Large intestine (tissue), 3 donors: ENCODE measurements at regions not wholly inside any gene's neighbourhood (a gene's known extent, or its start where the extent isn't known, plus 50 kb on each side); places are given as distances from the start of the nearest gene placed in this dataset.

Experiments used
- DNase-seq, 2 donors: peaks; one replicate each; pipeline versions ENCODE4 v3.0.0 to v3.0.0-alpha.2; 2013
- H3K27ac ChIP-seq: one replicate; pipeline ENCODE4 v1.5.1; 2013; ENCODE audit warnings: low read length
- H3K27me3 ChIP-seq: 2 replicates; pipeline ENCODE4 v1.6.1; 2013; ENCODE audit warnings: low read length; ENCODE audit not compliant: control insufficient read depth, insufficient read depth
- H3K36me3 ChIP-seq: 2 replicates; pipeline ENCODE4 v1.6.1; 2013; ENCODE audit warnings: low read length; ENCODE audit not compliant: control insufficient read depth, insufficient read depth
- H3K4me1 ChIP-seq: one replicate; pipeline ENCODE4 v1.6.1; 2013; ENCODE audit warnings: low read length; ENCODE audit not compliant: control insufficient read depth, insufficient read depth
- H3K4me3 ChIP-seq: one replicate; pipeline ENCODE4 v1.5.1; 2013; ENCODE audit warnings: low read length
- H3K9me3 ChIP-seq: one replicate; pipeline ENCODE4 v1.6.1; 2013; ENCODE audit warnings: mild to moderate bottlenecking, low read depth, low read length, moderate library complexity; ENCODE audit not compliant: control insufficient read depth
- whole genome bisulfite sequencing: methylation state at CpG from one replicate; pipeline ENCODE4 v1.1.5; 2013; ENCODE audit warnings: low lambda C conversion rate; ENCODE audit not compliant: insufficient coverage; 5-methylcytosine and 5-hydroxymethylcytosine counted together

DNA sequence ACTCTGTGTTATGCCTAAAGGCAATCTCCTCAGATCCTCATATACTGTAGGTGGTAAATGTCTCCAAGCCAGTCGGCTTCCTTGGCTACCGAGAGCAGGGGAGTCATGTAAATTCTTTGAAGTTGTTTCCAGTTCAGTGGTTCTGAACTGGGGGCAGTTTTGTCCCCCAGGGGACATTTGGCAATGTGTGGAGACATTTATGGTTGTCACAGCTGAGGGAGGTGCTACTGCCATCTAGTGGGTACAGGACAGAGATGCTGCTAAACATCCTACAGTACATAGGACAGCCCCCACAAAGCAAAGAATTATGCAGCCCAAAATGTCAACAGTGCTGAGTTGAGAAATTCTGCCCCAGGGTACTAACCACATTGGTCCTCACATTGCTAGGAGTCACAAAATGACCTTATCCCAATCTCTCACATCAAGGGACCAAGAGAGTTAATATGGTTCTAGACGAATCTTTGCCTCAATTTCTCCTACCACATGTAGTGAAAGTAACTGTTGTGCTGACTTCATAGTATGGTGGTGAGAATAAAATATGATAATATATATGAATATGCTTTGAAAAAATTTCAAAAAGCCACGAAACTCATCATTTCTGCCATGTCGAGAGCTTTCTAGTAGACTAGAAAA is 104.4 kb upstream of the ARHGAP24 start:
- no CpG with 5 or more reads among the region's 5 CpGs for WGBS
- Histone ChIP-seq H3K4me3 (no peak overlapping the region), H3K27ac (no peak overlapping the region), H3K36me3 (no peaks in the 10 kb centered on the region), H3K27me3 (no peaks in the 10 kb centered on the region), H3K4me1 (no peaks in the 10 kb centered on the region), H3K9me3 (no peaks in the 10 kb centered on the region)
- peak in 1 of 2 donors; percentile 4 for DNase-seq

DNA sequence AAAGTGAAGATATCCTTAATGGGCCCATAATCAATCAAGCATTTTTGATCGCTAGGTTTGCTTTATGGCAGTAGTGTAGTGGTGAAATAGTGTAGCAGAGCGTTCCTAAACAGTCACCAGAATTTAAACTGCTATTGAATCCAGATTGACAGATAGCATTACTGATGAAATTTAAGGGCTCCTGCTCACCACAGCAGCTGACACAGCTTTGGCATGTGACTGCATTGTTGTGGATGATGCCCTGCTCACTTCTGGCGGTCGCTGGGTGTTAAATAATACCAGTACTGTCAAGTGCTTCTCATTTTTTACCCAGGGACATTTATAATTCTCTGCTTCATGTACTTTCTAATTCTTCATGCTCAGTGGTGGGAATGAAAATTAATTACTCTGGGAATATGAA is 102.0 kb upstream of the ARHGAP24 start:
- no peaks in the 10 kb centered on the region for H3K9me3 ChIP-seq
- no peak for DNase-seq
- H3K27me3 ChIP-seq = no peaks in the 10 kb centered on the region
- H3K27ac ChIP-seq = no peak overlapping the region
- no peak overlapping the region for H3K4me3 ChIP-seq
- no peaks in the 10 kb centered on the region for H3K4me1 ChIP-seq
- no peaks in the 10 kb centered on the region for H3K36me3 ChIP-seq
- no CpG with 5 or more reads among the region's 4 CpGs for WGBS

DNA sequence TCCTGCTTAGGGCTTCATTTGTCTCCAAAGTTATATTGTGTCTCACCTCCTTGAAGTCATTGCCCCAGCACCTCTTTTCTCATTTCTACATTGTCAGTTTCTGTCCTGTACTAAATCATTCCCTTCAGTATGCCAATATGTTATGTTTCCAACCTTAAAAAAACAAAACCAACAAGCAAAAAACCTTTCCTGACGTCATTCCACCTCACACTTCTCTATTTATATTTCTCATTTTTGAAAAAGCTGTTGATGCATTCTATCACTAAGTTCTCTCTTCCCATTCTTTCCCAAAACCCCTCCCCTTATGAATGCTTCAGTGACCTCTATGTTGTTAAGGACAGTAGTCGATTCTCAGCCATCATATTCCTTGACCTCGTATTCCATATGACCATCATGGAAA is 98.7 kb upstream of the ARHGAP24 start:
- Histone ChIP-seq H3K27me3 (no peaks in the 10 kb centered on the region), H3K27ac (no peak overlapping the region), H3K36me3 (no peaks in the 10 kb centered on the region), H3K4me3 (no peak overlapping the region), H3K9me3 (no peaks in the 10 kb centered on the region), H3K4me1 (no peaks in the 10 kb centered on the region)
- 17% methylated on average over 1 of the region's 3 CpGs for WGBS
- no peak for DNase-seq

DNA sequence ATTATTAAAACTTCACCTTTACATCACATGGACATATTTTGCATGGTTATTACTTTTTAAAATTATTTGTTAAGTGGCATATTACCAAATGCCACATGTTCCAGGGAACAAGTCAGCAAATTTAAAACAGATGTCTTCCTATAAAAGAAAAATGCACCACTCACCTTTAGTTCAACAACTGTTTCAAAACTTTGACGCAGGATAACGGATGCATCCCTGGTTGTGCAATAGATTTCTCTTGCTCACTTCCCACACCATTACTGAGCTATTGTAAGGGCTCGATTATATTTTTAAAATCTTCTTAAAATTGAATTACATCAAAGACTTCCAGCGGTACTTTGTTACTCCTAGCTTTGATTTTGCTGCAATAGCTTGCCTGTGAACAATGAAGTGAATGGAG is 93.0 kb upstream of the ARHGAP24 start:
- Histone ChIP-seq H3K27ac (no peak overlapping the region), H3K4me1 (no peaks in the 10 kb centered on the region), H3K9me3 (no peaks in the 10 kb centered on the region), H3K4me3 (no peak overlapping the region), H3K27me3 (no peaks in the 10 kb centered on the region), H3K36me3 (no peaks in the 10 kb centered on the region)
- no peak for DNase-seq
- 92% methylated on average over 2 of the region's 4 CpGs for WGBS

DNA sequence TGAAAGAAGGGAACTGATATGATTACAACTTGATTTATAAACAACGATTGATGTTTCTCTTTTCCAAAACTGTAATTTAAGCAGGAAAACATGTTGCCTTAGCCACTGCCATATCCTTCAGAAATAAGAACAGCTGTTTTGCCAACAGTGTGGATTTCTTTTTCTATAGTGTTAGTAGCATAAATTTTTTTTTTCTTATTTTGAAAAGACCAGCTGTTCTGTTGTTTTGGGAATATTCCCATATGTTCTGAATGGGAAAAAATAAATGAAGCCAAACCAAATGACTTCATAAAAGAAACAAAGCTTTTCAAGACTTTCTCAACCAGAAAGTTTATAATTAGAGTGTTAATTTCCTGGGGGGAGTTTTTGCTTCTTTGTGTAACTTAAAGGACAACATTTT is 83.9 kb upstream of the ARHGAP24 start:
- no peaks in the 10 kb centered on the region for H3K27me3 ChIP-seq
- no peak overlapping the region for H3K4me3 ChIP-seq
- H3K4me1 ChIP-seq = no peaks in the 10 kb centered on the region
- no peak for DNase-seq
- no peak overlapping the region for H3K27ac ChIP-seq
- H3K36me3 ChIP-seq = no peaks in the 10 kb centered on the region
- 80% methylated on average over 1 of the region's 1 CpG for WGBS
- no peaks in the 10 kb centered on the region for H3K9me3 ChIP-seq

DNA sequence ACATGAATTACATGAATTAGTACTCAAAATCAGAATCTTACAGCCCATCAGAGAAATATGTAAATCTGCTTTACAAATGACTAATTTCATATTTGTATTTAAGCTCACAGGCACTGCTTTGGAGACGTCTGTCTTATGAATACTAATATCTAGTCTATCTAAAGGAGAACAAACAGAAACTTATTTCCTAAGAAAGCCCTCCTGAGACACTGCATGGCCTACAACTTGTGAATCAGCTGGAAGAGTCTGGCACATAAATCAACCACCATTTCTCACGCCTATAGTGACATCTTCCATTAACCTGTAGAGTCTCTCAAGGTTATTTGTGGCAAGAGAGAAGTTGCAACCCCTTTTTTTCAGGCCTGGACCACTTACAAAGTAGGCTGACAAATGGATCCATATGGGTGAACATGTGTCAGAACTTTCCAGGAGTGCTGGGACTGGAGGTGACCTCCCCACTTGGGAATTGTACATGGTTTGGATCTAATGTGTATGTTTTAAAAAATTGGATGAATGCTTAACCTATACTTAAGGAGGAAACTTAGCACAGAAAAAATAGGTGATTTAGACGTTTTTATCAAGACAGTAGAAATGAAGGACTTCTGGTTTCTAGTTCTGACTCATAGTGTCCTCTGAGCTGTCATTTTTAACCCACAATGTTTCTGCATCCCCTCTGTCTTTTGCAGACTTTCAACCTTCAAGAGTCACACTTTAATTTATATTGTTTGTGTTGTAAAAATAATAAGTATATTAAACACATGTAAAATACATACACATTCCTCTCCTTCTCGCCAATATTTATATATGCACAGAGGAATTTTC is 83.2 kb upstream of the ARHGAP24 start:
- Histone ChIP-seq H3K27ac (no peak overlapping the region), H3K36me3 (no peaks in the 10 kb centered on the region), H3K9me3 (no peaks in the 10 kb centered on the region), H3K27me3 (no peaks in the 10 kb centered on the region), H3K4me3 (no peak overlapping the region), H3K4me1 (no peaks in the 10 kb centered on the region)
- DNase-seq = no peak
- 100% methylated on average over 1 of the region's 4 CpGs for WGBS

DNA sequence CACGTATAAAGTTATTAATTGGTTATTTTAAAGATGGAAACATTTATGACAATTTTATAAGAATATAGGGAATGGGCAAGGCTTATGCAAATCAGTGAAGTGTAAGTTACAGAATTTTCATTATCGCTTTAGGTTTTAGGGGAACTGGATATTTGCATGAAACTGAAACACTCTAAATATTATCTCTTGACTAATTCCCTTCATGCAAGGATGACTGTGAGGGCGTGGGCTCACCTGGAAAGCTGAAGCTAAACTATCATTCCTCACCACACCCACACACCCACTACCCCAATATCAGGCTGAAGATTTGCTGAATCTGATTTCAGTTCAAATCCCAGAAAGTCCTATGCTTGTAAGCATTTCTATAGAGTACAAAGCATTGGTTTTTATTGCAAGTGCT is 81.7 kb upstream of the ARHGAP24 start:
- DNase-seq = no peak
- H3K4me3 ChIP-seq = no peak overlapping the region
- H3K27ac ChIP-seq = no peak overlapping the region
- no peaks in the 10 kb centered on the region for H3K36me3 ChIP-seq
- no peaks in the 10 kb centered on the region for H3K9me3 ChIP-seq
- H3K4me1 ChIP-seq = no peaks in the 10 kb centered on the region
- no peaks in the 10 kb centered on the region for H3K27me3 ChIP-seq
- WGBS = 86% methylated on average over 1 of the region's 3 CpGs

DNA sequence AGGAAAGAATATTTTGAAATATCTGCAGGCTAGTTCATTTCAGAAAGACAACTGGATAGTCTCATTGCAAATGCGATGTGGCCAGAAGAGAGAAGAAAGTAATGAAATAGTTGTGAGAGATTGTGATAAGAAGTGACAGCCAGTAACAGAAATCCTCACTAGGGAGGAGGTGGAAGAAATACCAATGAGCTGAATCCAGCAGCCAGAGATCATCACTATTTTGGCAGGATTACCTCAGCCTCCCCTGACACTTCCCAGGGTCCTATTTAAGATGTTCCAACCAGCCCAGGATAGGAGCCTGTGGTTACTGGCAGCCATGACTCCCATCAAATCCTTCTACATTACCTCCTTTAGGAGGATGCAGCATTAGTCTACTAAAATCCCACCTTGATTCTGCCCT is 76.7 kb upstream of the ARHGAP24 start:
- H3K4me3 ChIP-seq = no peak overlapping the region
- no peaks in the 10 kb centered on the region for H3K27me3 ChIP-seq
- no peaks in the 10 kb centered on the region for H3K9me3 ChIP-seq
- 67% methylated on average over 1 of the region's 1 CpG for WGBS
- DNase-seq = no peak
- no peaks in the 10 kb centered on the region for H3K36me3 ChIP-seq
- H3K4me1 ChIP-seq = no peaks in the 10 kb centered on the region
- H3K27ac ChIP-seq = no peak overlapping the region

DNA sequence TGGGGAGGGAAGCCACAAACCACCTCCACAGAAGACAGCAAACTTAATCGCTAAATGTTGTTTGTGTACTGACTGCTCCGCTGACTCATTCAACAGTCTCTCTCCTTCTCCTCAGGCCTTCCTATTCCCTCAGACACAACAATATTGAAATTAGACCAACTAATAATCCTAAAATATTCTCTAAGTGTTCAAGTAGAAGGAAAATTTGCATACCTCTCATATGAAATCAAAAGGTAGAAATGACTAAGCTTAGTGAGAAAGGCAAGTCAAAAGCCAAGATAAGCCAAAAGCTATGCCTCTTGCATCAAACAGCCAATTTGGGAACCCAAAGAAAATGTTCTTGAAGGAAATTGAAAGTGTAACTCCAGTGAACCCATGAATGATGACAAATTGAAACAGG is 75.7 kb upstream of the ARHGAP24 start:
- Histone ChIP-seq H3K36me3 (no peaks in the 10 kb centered on the region), H3K9me3 (no peaks in the 10 kb centered on the region), H3K27me3 (no peaks in the 10 kb centered on the region), H3K4me3 (no peak overlapping the region), H3K27ac (no peak overlapping the region), H3K4me1 (no peaks in the 10 kb centered on the region)
- no peak for DNase-seq
- WGBS = no CpG with 5 or more reads among the region's 2 CpGs

DNA sequence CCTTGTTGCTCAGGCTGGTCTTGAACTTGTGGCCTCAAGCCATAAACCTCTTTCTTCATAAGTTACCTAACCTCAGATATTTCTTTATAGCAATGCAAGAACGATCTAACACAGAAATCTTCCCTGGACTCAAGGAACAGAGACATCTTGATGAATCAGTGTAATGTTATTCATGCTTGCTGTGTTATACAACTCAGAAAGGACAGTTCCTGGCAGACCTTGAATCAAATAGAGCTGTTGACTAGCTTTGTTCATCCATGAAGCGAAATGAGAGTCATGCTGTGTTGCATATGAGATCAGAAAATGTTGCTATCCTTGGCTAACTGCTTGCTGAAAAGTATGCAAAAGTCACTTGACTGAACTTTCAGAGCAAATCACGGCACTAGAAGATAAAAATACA is 72.6 kb upstream of the ARHGAP24 start:
- no peak overlapping the region for H3K27ac ChIP-seq
- H3K4me3 ChIP-seq = no peak overlapping the region
- DNase-seq = no peak
- no peaks in the 10 kb centered on the region for H3K9me3 ChIP-seq
- H3K27me3 ChIP-seq = no peaks in the 10 kb centered on the region
- H3K36me3 ChIP-seq = no peaks in the 10 kb centered on the region
- 80% methylated on average over 1 of the region's 3 CpGs for WGBS
- no peaks in the 10 kb centered on the region for H3K4me1 ChIP-seq

DNA sequence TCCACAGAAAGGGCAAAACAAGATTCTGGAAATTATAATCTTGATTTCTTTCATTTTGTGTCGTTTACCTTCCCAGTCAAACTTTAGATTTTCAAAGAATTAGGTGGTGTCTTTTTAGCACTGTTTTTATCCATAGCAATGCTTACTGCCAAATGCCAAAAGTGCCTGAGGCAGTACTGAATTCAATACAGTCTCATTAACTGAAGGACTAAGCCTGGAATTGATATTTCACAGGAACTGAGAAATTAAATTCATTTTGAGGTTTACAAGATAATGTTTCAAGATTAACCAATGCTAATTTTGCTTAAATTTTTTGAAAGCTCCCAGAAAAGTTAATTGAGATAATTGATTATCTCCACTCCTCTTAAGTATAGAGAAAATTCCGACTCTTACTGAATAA is 68.8 kb upstream of the ARHGAP24 start:
- Histone ChIP-seq H3K4me3 (no peak overlapping the region), H3K27ac (no peak overlapping the region), H3K4me1 (no peaks in the 10 kb centered on the region), H3K36me3 (no peaks in the 10 kb centered on the region), H3K9me3 (no peaks in the 10 kb centered on the region), H3K27me3 (no peaks in the 10 kb centered on the region)
- DNase-seq = no peak
- 64% methylated on average over 1 of the region's 2 CpGs for WGBS
